Mesendoderm (in vitro differentiated cells): ENCODE measurements at regions not wholly inside any gene's neighbourhood (a gene's known extent, or its start where the extent isn't known, plus 50 kb on each side); places are given as distances from the start of the nearest gene placed in this dataset.

Experiments used
- DNase-seq: peaks from one replicate; pipeline ENCODE4 v3.0.0; 2013
- H2AK5ac ChIP-seq: 2 replicates; pipeline ENCODE4 v1.6.1; 2013; ENCODE audit warnings: low read length, inconsistent platforms
- H2BK120ac ChIP-seq: 2 replicates; pipeline ENCODE4 v1.6.1; 2013; ENCODE audit warnings: low read depth, mild to moderate bottlenecking, low read length, moderate library complexity, mixed read lengths
- H2BK15ac ChIP-seq: replicated peaks from 2 replicates; pipeline ENCODE4 v1.6.1; 2013; ENCODE audit warnings: low read depth, mild to moderate bottlenecking, moderate library complexity
- H2BK5ac ChIP-seq: 2 replicates; pipeline ENCODE4 v1.6.1; 2013; ENCODE audit warnings: low read length, inconsistent platforms
- H3K18ac ChIP-seq: 2 replicates; pipeline ENCODE4 v1.6.1; 2013; ENCODE audit warnings: mild to moderate bottlenecking, low read length, mixed read lengths
- H3K23ac ChIP-seq: one replicate; pipeline ENCODE4 v1.6.1; 2013; ENCODE audit warnings: low read length
- H3K27ac ChIP-seq: 2 replicates; pipeline ENCODE4 v1.5.1; 2013; ENCODE audit warnings: low read depth, mild to moderate bottlenecking, inconsistent platforms, low read length, moderate library complexity
- H3K27me3 ChIP-seq: 2 replicates; pipeline ENCODE4 v1.6.1; 2013; ENCODE audit warnings: low read length, control low read depth, mild to moderate bottlenecking, inconsistent platforms; ENCODE audit not compliant: insufficient read depth, poor library complexity
- H3K36me3 ChIP-seq: 2 replicates; pipeline ENCODE4 v1.6.1; 2013; ENCODE audit warnings: low read length, inconsistent platforms; ENCODE audit not compliant: control insufficient read depth, insufficient read depth
- H3K4ac ChIP-seq: one replicate; pipeline ENCODE4 v1.6.1; 2013; ENCODE audit warnings: low read depth, mild to moderate bottlenecking, low read length, moderate library complexity
- H3K4me1 ChIP-seq: 2 replicates; pipeline ENCODE4 v1.6.1; 2013; ENCODE audit warnings: low read depth, low read length, inconsistent platforms; ENCODE audit not compliant: control insufficient read depth
- H3K4me2 ChIP-seq: 2 replicates; pipeline ENCODE4 v1.6.1; 2013; ENCODE audit warnings: low read length
- H3K4me3 ChIP-seq: 2 replicates; pipeline ENCODE4 v1.5.1; 2013; ENCODE audit warnings: mild to moderate bottlenecking, low read length
- H3K56ac ChIP-seq: one replicate; pipeline ENCODE4 v1.6.1; 2013; ENCODE audit warnings: low read length
- H3K79me1 ChIP-seq: 2 replicates; pipeline ENCODE4 v1.6.1; 2013; ENCODE audit warnings: low read length, inconsistent platforms
- H3K79me2 ChIP-seq: 2 replicates; pipeline ENCODE4 v1.6.1; 2013; ENCODE audit warnings: mild to moderate bottlenecking, low read length; ENCODE audit not compliant: control insufficient read depth, insufficient read depth
- H3K9ac ChIP-seq: 2 replicates; pipeline ENCODE4 v1.6.1; 2013; ENCODE audit warnings: low read length, inconsistent platforms
- H4K5ac ChIP-seq: one replicate; pipeline ENCODE4 v1.6.1; 2013; ENCODE audit warnings: low read length
- H4K8ac ChIP-seq: one replicate; pipeline ENCODE4 v1.6.1; 2013; ENCODE audit warnings: low read depth, mild to moderate bottlenecking, control low read depth, low read length, moderate library complexity
- WGBS: extraction: QIAGEN DNeasy Blood & Tissue Kit; methylation state at CpG from one replicate; pipeline ENCODE4 v1.1.7; 2013; ENCODE audit warnings: low lambda C conversion rate, missing lambda C conversion rate; ENCODE audit not compliant: insufficient coverage; ENCODE audit errors: extremely low coverage; 5-methylcytosine and 5-hydroxymethylcytosine counted together

- no peak overlapping the region for H2BK15ac ChIP-seq
- no peak overlapping the region for H3K18ac ChIP-seq
- no peak overlapping the region for H4K8ac ChIP-seq
- no peaks in the 10 kb centered on the region for H3K4me1 ChIP-seq
- H3K4ac ChIP-seq: no peak overlapping the region
- no peak overlapping the region for H3K9ac ChIP-seq
- H2BK5ac ChIP-seq: no peak overlapping the region
- no peaks in the 10 kb centered on the region for H3K79me2 ChIP-seq
- no peak overlapping the region for H2BK120ac ChIP-seq
- peak overlapping the region; percentile 42 for H3K56ac ChIP-seq
- H3K27ac ChIP-seq: no peak overlapping the region
- no peak overlapping the region for H3K4me3 ChIP-seq
- no peak for DNase-seq
- H3K23ac ChIP-seq: no peak overlapping the region
- no CpG with 5 or more reads among the region's 12 CpGs for WGBS
- no peak overlapping the region for H2AK5ac ChIP-seq
- no peak overlapping the region for H3K4me2 ChIP-seq
- H4K5ac ChIP-seq: no peak overlapping the region
- no peaks in the 10 kb centered on the region for H3K27me3 ChIP-seq
- no peaks in the 10 kb centered on the region for H3K36me3 ChIP-seq
- no peaks in the 10 kb centered on the region for H3K79me1 ChIP-seq
Measured at GRCh38 chrX:10728806-10729389, 108.5 kb upstream of the MID1 start.

- Histone ChIP-seq H3K79me1 (no peaks in the 10 kb centered on the region), H2BK15ac (no peak overlapping the region), H3K79me2 (no peaks in the 10 kb centered on the region), H3K4me1 (no peaks in the 10 kb centered on the region), H3K18ac (no peak overlapping the region), H3K9ac (no peak overlapping the region), H4K8ac (no peak overlapping the region), H2AK5ac (no peak overlapping the region), H3K4ac (no peak overlapping the region), H3K36me3 (no peaks in the 10 kb centered on the region), H3K27ac (no peak overlapping the region), H4K5ac (no peak overlapping the region), H3K27me3 (no peaks in the 10 kb centered on the region), H3K56ac (no peak overlapping the region), H3K23ac (no peak overlapping the region), H3K4me3 (no peak overlapping the region), H3K4me2 (no peak overlapping the region), H2BK120ac (no peak overlapping the region), H2BK5ac (no peak overlapping the region)
- WGBS: no CpG with 5 or more reads among the region's 1 CpG
- DNase-seq: no peak
Measured at GRCh38 chrX:10739426-10739825, 119.0 kb upstream of the MID1 start.

GRCh38 chrX:10741003-10741402 is 120.6 kb upstream of the MID1 start:
- no peak overlapping the region for H2BK120ac ChIP-seq
- H2BK5ac ChIP-seq: no peak overlapping the region
- DNase-seq: no peak
- H3K18ac ChIP-seq: no peak overlapping the region
- H3K4ac ChIP-seq: no peak overlapping the region
- H3K27me3 ChIP-seq: no peaks in the 10 kb centered on the region
- H3K4me1 ChIP-seq: no peaks in the 10 kb centered on the region
- WGBS: no CpG with 5 or more reads among the region's 3 CpGs
- no peak overlapping the region for H4K5ac ChIP-seq
- H3K23ac ChIP-seq: no peak overlapping the region
- no peak overlapping the region for H4K8ac ChIP-seq
- no peaks in the 10 kb centered on the region for H3K79me1 ChIP-seq
- no peak overlapping the region for H2BK15ac ChIP-seq
- no peaks in the 10 kb centered on the region for H3K79me2 ChIP-seq
- no peak overlapping the region for H3K56ac ChIP-seq
- H3K4me3 ChIP-seq: no peak overlapping the region
- H3K27ac ChIP-seq: no peak overlapping the region
- no peak overlapping the region for H2AK5ac ChIP-seq
- no peaks in the 10 kb centered on the region for H3K36me3 ChIP-seq
- H3K4me2 ChIP-seq: no peak overlapping the region
- H3K9ac ChIP-seq: no peak overlapping the region

- no peak overlapping the region for H3K4me2 ChIP-seq
- no peak overlapping the region for H2BK120ac ChIP-seq
- no peak overlapping the region for H4K5ac ChIP-seq
- no peak overlapping the region for H4K8ac ChIP-seq
- no peak overlapping the region for H3K4me3 ChIP-seq
- H2BK5ac ChIP-seq: no peak overlapping the region
- H3K79me2 ChIP-seq: no peaks in the 10 kb centered on the region
- no peak overlapping the region for H3K4ac ChIP-seq
- no peaks in the 10 kb centered on the region for H3K36me3 ChIP-seq
- no CpG with 5 or more reads among the region's 2 CpGs for WGBS
- H3K4me1 ChIP-seq: no peaks in the 10 kb centered on the region
- DNase-seq: no peak
- no peak overlapping the region for H3K56ac ChIP-seq
- H2BK15ac ChIP-seq: no peak overlapping the region
- H3K18ac ChIP-seq: no peak overlapping the region
- H2AK5ac ChIP-seq: no peak overlapping the region
- H3K23ac ChIP-seq: no peak overlapping the region
- no peak overlapping the region for H3K9ac ChIP-seq
- H3K79me1 ChIP-seq: no peaks in the 10 kb centered on the region
- no peaks in the 10 kb centered on the region for H3K27me3 ChIP-seq
- no peak overlapping the region for H3K27ac ChIP-seq
Measured at GRCh38 chrX:10741550-10741949, 121.2 kb upstream of the MID1 start.

GRCh38 chrX:10743476-10743875 is 123.1 kb upstream of the MID1 start:
- no peak overlapping the region for H2BK15ac ChIP-seq
- no peak overlapping the region for H3K23ac ChIP-seq
- no peaks in the 10 kb centered on the region for H3K79me1 ChIP-seq
- H3K27me3 ChIP-seq: no peaks in the 10 kb centered on the region
- no peak overlapping the region for H2BK120ac ChIP-seq
- no peak for DNase-seq
- no peaks in the 10 kb centered on the region for H3K4me1 ChIP-seq
- H3K36me3 ChIP-seq: no peaks in the 10 kb centered on the region
- no peak overlapping the region for H4K8ac ChIP-seq
- WGBS: no CpG with 5 or more reads among the region's 2 CpGs
- no peak overlapping the region for H3K56ac ChIP-seq
- H4K5ac ChIP-seq: no peak overlapping the region
- H2BK5ac ChIP-seq: no peak overlapping the region
- H3K79me2 ChIP-seq: no peaks in the 10 kb centered on the region
- no peak overlapping the region for H3K18ac ChIP-seq
- H3K4me2 ChIP-seq: no peak overlapping the region
- no peak overlapping the region for H3K27ac ChIP-seq
- H3K4ac ChIP-seq: no peak overlapping the region
- no peak overlapping the region for H3K9ac ChIP-seq
- H3K4me3 ChIP-seq: no peak overlapping the region
- H2AK5ac ChIP-seq: no peak overlapping the region

GRCh38 chrX:10744007-10744406 is 123.6 kb upstream of the MID1 start:
- no peaks in the 10 kb centered on the region for H3K36me3 ChIP-seq
- H2AK5ac ChIP-seq: no peak overlapping the region
- no peak overlapping the region for H3K18ac ChIP-seq
- no peak overlapping the region for H3K56ac ChIP-seq
- H3K79me1 ChIP-seq: no peaks in the 10 kb centered on the region
- H3K4me3 ChIP-seq: no peak overlapping the region
- H3K4me2 ChIP-seq: no peak overlapping the region
- no peak overlapping the region for H4K5ac ChIP-seq
- no peak overlapping the region for H3K9ac ChIP-seq
- H4K8ac ChIP-seq: no peak overlapping the region
- no peak overlapping the region for H2BK120ac ChIP-seq
- H3K27me3 ChIP-seq: no peaks in the 10 kb centered on the region
- H2BK5ac ChIP-seq: no peak overlapping the region
- WGBS: no CpG with 5 or more reads among the region's 2 CpGs
- no peak overlapping the region for H3K4ac ChIP-seq
- DNase-seq: peak; percentile 90
- H3K27ac ChIP-seq: peak overlapping the region; percentile 17
- H2BK15ac ChIP-seq: no peak overlapping the region
- H3K79me2 ChIP-seq: no peaks in the 10 kb centered on the region
- no peaks in the 10 kb centered on the region for H3K4me1 ChIP-seq
- H3K23ac ChIP-seq: no peak overlapping the region
